ENCODE measurements at regions not wholly inside any gene's neighbourhood (a gene's known extent, or its start where the extent isn't known, plus 50 kb on each side); places are given as distances from the start of the nearest gene placed in this dataset.

DNA sequence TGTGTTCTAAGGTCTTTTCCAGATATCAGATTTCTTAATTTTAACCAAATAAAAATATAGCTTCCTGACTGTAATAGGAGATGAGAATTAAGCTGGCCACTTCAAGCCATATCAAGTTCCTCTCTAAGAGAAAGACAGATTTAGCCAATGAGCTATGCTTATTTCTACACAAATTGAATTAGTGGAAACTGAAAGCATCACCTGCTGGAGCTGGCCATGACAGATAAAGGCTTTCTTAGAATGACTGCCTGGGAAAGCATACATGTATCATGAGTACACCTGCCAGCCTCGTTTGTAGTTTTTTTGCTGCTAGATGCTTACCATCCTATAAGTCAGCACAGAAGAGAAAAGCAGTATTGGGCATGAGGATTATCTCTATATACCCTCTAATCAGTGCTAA is 53.5 kb upstream of the DBX1 start:
- Histone ChIP-seq H4K91ac (ENCODE audit: low read depth, low read length) (no peak overlapping the region), H3K18ac (ENCODE audit: low read length) (no peak overlapping the region), H3K36me3 (ENCODE audit: control insufficient read depth in 1 of 2, insufficient read depth in 2 of 2, low read length in 2 of 2) (no peaks in the 10 kb centered on the region), H3K4me2 (ENCODE audit: low read length) (no peak overlapping the region), H4K8ac (ENCODE audit: low read depth, low read length) (no peak overlapping the region), H4K12ac (ENCODE audit: low read depth, low read length) (no peak overlapping the region), H3K23ac (ENCODE audit: low read length) (no peak overlapping the region), H3K9me3 (ENCODE audit: insufficient read depth, low read depth, low read length) (no peaks in the 10 kb centered on the region), H3K14ac (ENCODE audit: low read length) (no peak overlapping the region), H3K4me1 (ENCODE audit: control insufficient read depth in 1 of 2, insufficient read depth in 2 of 2, low read length in 2 of 2) (no peaks in the 10 kb centered on the region), H3K4ac (ENCODE audit: low read depth, low read length) (no peak overlapping the region), H3K27me3 (ENCODE audit: insufficient read depth, low read length) (peaks cover 11% of the 10 kb centered on the region), H2AK5ac (ENCODE audit: low read length) (no peak overlapping the region), H3K79me2 (ENCODE audit: control insufficient read depth, insufficient read depth, low read length, poor library complexity) (no peaks in the 10 kb centered on the region), H3K27ac (ENCODE audit: low read depth, low read length) (no peak overlapping the region), H2BK120ac (ENCODE audit: insufficient read depth, low read length, poor library complexity) (no peak overlapping the region), H3K9ac (ENCODE audit: low read length) (no peak overlapping the region), H3K79me1 (ENCODE audit: low read length) (no peaks in the 10 kb centered on the region), H2AFZ (ENCODE audit: insufficient read depth, low read length, poor library complexity) (no peak overlapping the region), H2BK12ac (ENCODE audit: low read length) (no peak overlapping the region), H3K4me3 (ENCODE audit: low read depth, low read length) (no peak overlapping the region), H2BK5ac (ENCODE audit: low read depth, low read length, poor library complexity) (no peak overlapping the region)
- WGBS (ENCODE audit: extremely low coverage, insufficient coverage, insufficient read length): no CpG with 5 or more reads among the region's 1 CpG
- DNase-seq: no peak

DNA sequence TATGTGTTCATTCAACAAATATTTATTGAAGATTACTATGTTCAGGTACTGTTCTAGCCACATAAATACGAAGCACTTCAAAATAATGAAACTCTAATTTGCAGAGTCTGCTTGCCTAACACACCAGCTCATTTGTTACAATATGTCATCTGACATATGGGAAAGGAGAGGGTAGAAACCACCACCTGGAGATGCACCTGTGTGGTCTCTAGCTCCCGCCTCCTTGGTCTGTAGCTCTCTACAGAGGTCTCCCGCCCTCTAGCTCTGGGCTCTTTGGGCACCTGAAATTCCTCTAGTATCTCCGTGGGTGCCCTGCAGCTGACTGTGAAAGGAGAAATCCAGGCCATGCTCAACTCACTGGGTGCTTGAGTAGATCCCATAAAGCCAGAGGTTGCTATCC is 51.4 kb upstream of the DBX1 start:
- H3K27me3 ChIP-seq (ENCODE audit: insufficient read depth, low read length): peaks cover 32% of the 10 kb centered on the region
- H3K4me1 ChIP-seq (ENCODE audit: control insufficient read depth in 1 of 2, insufficient read depth in 2 of 2, low read length in 2 of 2): peaks cover 0 to 2% of the 10 kb centered on the region in 2 experiments
- H3K4me3 ChIP-seq (ENCODE audit: low read depth, low read length): no peak overlapping the region
- no peak overlapping the region for H3K14ac ChIP-seq (ENCODE audit: low read length)
- no peak overlapping the region for H4K91ac ChIP-seq (ENCODE audit: low read depth, low read length)
- H3K4ac ChIP-seq (ENCODE audit: low read depth, low read length): no peak overlapping the region
- H4K8ac ChIP-seq (ENCODE audit: low read depth, low read length): no peak overlapping the region
- no peak overlapping the region for H2BK120ac ChIP-seq (ENCODE audit: insufficient read depth, low read length, poor library complexity)
- DNase-seq: no peak
- no peak overlapping the region for H3K23ac ChIP-seq (ENCODE audit: low read length)
- no peaks in the 10 kb centered on the region for H3K79me2 ChIP-seq (ENCODE audit: control insufficient read depth, insufficient read depth, low read length, poor library complexity)
- WGBS (ENCODE audit: extremely low coverage, insufficient coverage, insufficient read length): no CpG with 5 or more reads among the region's 4 CpGs
- no peaks in the 10 kb centered on the region for H3K9me3 ChIP-seq (ENCODE audit: insufficient read depth, low read depth, low read length)
- no peak overlapping the region for H3K9ac ChIP-seq (ENCODE audit: low read length)
- no peak overlapping the region for H2BK12ac ChIP-seq (ENCODE audit: low read length)
- no peak overlapping the region for H2AK5ac ChIP-seq (ENCODE audit: low read length)
- no peak overlapping the region for H2AFZ ChIP-seq (ENCODE audit: insufficient read depth, low read length, poor library complexity)
- H4K12ac ChIP-seq (ENCODE audit: low read depth, low read length): no peak overlapping the region
- H3K79me1 ChIP-seq (ENCODE audit: low read length): no peaks in the 10 kb centered on the region
- H2BK5ac ChIP-seq (ENCODE audit: low read depth, low read length, poor library complexity): no peak overlapping the region
- H3K4me2 ChIP-seq (ENCODE audit: low read length): no peak overlapping the region
- H3K18ac ChIP-seq (ENCODE audit: low read length): no peak overlapping the region
- no peak overlapping the region for H3K27ac ChIP-seq (ENCODE audit: low read depth, low read length)
- H3K36me3 ChIP-seq (ENCODE audit: control insufficient read depth in 1 of 2, insufficient read depth in 2 of 2, low read length in 2 of 2): no peaks in the 10 kb centered on the region
